HG03108 (cell line): ENCODE measurements at regions not wholly inside any gene's neighbourhood (a gene's known extent, or its start where the extent isn't known, plus 50 kb on each side); places are given as distances from the start of the nearest gene placed in this dataset.

Experiments used
- ATAC-seq: cut with Tn5 transposase; IDR thresholded peaks from one replicate; pipeline ENCODE4 v1.9.1; 2021; ENCODE audit warnings: moderate library complexity; ENCODE audit not compliant: unreplicated experiment

DNA sequence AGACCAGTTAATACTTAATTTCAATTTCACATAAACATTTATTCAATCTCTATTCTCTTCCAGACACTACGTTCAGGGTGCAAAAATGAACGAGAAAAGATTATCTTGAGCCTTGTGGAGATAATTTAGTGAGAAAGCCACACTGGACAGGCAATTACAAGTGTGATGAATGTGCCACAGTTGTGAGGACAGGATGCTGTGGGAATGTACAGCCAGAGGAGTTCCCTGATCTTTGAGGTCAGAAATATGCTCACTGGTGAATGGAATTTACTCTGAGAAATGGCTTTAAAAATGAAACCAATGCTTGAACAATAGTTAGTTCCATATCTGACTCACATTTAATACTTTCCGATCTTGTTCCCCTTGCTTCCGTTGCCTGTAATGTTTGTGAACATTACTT lies 864.8 kb downstream of the GATA3 start:
- ATAC-seq: no peak

DNA sequence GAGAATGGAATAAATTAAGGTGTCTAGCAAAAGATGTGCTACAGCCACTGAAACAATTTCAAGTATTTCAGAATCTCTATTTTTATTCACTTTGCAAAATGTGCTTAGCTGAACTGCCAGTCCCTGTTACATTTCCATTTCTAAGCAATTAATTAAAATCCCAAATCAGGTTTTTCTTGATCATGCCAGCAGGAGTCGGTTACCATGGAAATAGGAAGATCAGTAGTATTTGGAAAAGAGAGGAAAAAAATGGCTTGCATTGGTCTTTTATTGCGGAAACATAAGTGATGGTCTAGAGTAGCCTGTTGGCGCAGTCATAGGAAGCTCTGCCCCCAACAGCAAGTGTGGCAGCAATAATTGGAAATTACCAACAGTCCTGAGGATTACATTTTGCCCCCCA lies 867.1 kb downstream of the GATA3 start:
- ATAC-seq: no peak

GRCh38 chr10:8923096-8923495 lies 868.6 kb downstream of the GATA3 start:
- no peak for ATAC-seq

GRCh38 chr10:8927705-8928104 lies 873.2 kb downstream of the GATA3 start:
- ATAC-seq: no peak

GRCh38 chr10:8946451-8946850 lies 892.0 kb downstream of the GATA3 start:
- no peak for ATAC-seq

GRCh38 chr10:8950978-8951377 lies 896.5 kb downstream of the GATA3 start:
- no peak for ATAC-seq

- ATAC-seq: no peak
Measured at GRCh38 chr10:8951440-8952089, 897.1 kb downstream of the GATA3 start.

GRCh38 chr10:8956400-8956799 lies 901.9 kb downstream of the GATA3 start:
- no peak for ATAC-seq

GRCh38 chr10:8962249-8962648 lies 907.8 kb downstream of the GATA3 start:
- no peak for ATAC-seq

GRCh38 chr10:8967061-8967460 lies 912.6 kb downstream of the GATA3 start:
- no peak for ATAC-seq

DNA sequence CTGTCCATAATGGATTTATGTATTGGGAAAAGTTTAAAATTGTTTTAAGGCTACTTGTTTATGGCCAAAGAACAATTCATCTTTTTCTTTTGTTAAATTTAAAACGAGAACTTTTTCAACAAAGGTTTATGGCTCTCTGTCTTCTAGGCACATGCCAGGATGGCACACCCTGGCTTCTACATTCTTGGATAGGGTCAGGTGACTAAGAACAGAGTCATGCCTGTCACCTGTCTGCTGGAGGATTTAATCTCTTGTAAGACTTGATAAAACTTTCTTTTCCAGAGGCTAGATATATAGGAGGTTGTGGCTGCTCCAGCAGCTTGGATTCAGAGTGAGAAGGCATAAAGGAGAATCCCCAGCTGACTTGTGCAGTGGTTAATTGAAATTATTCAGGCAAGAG lies 915.4 kb downstream of the GATA3 start:
- ATAC-seq: no peak

GRCh38 chr10:8975535-8975934 lies 921.0 kb downstream of the GATA3 start:
- ATAC-seq: no peak

GRCh38 chr10:8978100-8978499 lies 923.6 kb downstream of the GATA3 start:
- ATAC-seq: no peak

DNA sequence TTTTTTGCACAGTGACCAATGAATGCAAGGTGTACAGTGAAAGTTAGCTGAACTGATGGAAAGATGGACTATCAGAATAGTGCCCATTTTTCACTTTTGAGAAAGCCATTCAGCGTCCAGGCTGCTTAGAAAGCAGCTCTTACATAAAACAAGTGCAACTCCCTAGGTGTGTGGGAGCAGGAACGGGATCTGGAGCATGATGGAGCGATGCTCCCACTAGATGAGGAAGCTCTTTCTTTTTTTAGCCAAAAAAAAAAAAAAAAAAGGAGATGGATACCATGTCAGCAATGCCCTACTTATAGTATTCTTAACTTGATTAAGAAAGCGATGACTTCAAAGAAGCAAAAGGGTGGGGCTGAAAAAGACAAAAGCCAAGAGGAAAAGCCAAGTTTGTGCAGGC lies 925.5 kb downstream of the GATA3 start:
- no peak for ATAC-seq

DNA sequence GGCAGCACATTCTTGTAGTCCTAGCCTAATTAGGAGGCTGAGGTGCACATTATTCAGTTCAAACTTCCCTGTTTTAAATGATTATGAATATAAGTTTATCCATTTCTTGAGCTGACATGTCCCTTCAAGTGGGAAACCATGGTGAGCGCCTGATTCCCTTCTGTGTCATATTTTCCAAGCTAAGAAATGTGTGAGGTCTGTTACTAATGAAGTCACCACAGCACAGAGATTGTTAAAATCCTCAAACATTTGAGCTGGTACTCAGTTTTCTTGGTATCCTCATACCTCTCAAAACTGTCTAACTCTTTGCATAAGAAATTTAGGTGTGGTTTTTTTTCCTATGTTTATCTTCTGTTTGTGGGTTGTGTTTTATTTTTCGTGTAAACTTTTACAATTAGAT lies 926.8 kb downstream of the GATA3 start:
- no peak for ATAC-seq

DNA sequence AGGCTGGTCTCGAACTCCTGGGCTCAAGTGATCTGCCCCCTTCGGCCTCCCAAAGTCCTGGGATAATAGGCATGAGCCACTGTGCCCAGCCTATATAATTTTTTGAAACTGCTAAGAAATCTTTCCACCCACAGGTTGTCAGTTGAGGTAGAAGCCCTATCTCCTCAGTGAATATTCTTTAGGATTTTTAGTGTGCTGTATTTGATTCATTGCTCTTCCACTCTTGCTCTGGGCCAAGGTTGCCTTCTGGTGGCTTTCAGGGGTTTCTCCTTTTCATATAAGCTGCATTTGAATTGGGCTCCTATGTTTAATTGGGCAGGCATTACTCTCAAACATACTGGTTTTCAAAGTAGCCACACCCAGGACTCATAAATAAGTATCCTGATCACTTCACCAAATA lies 931.2 kb downstream of the GATA3 start:
- ATAC-seq: no peak

DNA sequence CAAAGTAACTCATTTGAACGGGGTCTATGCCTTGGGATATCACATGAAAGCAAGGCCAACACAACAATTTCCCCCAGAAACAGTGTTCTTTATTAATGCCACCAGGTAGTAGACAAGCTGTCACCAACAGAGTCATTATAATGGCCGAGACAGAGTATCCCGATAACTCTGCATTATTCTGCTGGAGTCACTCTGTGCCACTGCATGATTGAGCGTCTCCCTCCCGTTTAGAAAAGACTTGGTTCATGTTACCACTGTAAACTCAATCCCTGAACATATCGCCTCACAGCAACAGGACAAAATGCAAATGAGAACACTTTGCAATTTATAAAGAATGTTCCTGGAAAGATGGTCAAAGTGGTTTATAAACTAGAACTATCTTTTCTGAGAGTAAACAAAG lies 932.5 kb downstream of the GATA3 start:
- no peak for ATAC-seq

DNA sequence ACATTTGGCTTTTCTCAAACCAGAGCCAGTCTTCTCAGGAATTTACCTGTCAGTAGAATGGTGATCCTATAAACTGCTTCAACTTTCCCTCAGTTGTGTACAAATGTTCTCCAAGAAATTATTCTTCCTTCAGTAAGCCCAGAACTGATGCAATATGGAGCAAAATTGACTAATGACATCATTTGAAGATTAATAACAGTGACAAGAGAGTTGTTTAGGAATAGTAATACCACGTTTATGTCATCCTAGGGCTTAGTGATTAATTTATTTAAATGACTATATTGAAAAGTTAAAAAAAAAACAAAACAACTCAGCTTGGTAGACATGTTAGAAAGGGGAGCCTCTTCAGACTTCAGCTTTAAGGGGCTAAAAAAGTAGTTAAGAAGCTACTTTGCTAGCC lies 933.2 kb downstream of the GATA3 start:
- ATAC-seq: no peak

DNA sequence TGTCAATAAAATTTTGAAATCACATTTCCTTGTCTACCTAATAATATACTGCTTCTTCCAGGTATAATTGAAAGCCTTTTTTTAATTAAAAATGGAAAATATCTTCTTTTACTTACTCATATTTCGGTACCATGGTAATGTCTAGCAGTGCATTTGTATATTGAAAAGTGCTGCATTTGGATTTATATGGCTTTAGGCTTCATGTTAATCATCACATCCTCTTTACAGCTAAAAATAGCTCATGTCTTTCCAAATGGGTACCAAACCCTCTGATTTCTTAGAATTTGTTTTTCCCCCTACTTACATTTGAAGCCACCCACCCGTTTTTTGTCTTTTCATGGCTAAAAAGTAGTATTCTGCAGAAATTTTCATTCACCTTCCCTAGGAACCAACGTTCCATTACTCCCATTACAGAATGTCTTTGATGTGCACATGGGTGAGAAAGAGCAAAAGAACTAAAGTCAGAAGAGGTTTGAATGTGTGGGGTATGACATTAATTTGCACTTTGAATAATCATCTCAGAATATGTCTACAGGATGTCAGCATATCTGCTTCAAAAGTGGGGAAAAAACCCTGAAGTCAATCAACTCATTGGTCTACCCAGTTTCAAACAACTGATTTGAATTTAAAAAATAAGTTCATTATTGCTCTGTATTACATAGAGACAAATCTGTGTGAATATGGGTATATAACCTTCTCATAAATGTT lies 935.9 kb downstream of the GATA3 start:
- ATAC-seq: no peak

GRCh38 chr10:8992009-8992408 lies 937.5 kb downstream of the GATA3 start:
- ATAC-seq: no peak

DNA sequence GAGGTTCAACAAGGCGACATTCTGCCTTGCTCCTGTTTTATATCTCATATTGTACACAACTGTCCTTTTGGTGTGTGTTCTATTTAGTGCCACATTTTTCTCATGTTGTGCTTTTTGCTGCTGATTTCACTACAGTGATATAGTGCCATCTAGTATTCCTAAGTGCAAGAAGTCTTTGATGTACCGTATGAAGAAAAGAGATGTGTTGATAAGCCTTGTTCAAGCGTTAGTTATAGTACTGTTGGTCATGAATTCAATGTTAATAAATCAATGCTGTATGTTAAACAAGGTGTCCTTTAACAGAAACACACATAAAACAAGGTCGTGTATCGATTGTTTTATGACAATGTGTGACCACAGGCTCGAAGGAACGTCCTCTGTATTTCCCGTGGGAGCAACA lies 939.4 kb downstream of the GATA3 start:
- no peak for ATAC-seq

- no peak for ATAC-seq
Measured at GRCh38 chr10:8998751-8999150, 944.3 kb downstream of the GATA3 start.

GRCh38 chr10:9003122-9003521 lies 948.6 kb downstream of the GATA3 start:
- no peak for ATAC-seq
